Cerebellar cortex (tissue), 1 donor: ENCODE measurements at regions not wholly inside any gene's neighbourhood (a gene's known extent, or its start where the extent isn't known, plus 50 kb on each side); places are given as distances from the start of the nearest gene placed in this dataset.
A peak's percentile ranks its signal among the peaks of the same experiment; 100 is the strongest.

Experiments
- DNase-seq: peaks from one replicate; pipeline ENCODE4 v3.0.0-alpha.2; 2015; ENCODE audit warnings: low spot score

DNA sequence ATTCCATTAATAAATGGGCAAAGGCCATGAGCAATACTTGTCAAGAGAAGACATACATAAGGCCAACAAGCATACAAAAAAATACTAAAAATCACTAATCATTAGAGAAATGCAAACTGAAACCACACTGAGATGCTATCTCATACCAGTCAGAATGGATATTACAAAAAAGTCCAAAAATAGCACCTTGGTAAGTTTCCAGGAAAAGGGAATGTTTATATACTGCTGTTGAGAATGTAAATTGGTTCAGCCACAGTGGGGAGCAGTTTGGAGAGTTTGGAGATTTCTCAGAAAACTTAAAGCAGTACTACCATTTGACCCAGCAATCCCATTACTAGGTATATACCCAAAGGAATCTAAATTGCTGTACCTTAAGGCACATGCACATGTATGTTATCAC lies 467.7 kb downstream of the CDH11 start:
- no peak for DNase-seq

GRCh38 chr16:64648282-64648681 lies 473.6 kb downstream of the CDH11 start:
- no peak for DNase-seq

DNA sequence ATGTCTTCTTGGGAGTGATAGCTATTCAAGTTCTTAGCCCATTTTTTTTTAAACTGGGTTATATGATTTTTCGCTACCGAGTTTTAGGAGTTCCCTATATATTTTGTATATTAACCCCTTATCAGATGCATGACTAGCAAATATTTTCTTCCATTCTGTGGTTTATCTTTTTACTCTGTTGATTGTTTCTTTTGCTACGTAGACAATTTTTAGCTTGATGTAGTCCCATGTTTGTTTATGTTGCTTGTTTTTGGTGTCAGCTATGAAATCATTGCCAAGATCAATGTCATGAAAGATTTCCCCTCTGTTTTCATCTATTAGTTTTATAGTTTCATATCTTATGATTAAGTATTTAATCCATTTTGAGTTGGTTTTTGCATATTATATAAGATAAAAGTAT lies 480.5 kb downstream of the CDH11 start:
- no peak for DNase-seq

- DNase-seq: no peak
These were observed 483.1 kb downstream of the CDH11 start for GRCh38 chr16:64638766-64639165.

DNA sequence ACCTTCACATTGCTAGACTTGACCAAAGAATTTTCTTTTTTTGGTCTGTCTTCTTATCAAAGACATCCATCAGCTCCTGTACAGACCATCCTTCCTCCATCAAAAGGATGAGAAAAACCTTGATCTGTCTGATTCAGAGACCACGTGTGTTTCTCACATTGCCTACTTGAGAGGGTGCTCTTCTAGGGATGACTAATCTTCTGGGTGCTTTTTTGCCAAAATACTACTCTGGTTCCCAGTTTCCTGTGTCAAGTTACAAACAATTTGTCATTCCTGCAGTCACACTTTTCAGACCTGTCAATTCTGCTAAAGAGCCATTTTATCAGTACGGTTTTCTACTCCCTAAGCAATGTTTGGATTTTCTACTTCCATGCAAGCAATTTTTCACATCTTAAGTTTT lies 492.2 kb downstream of the CDH11 start:
- DNase-seq: no peak

DNA sequence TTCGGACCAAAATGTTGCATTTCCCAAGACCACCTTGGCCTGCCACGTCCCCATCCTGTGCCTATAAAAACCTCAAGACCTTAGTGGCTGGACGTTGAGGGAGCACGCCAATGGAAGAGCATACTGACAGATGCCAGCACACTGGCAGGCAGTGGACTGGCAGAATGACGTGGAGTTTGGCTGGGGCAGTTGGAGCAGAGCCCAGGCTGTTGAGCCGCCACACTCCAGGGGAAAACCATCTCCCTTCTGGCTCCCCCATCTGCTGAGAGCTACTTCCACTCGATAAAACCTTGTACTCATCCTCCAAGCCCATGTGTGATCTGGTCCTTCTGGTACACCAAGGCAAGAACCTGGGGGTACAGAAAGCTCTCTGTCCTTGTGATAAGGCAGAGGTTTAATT lies 494.1 kb downstream of the CDH11 start:
- peak; percentile 87 for DNase-seq

DNA sequence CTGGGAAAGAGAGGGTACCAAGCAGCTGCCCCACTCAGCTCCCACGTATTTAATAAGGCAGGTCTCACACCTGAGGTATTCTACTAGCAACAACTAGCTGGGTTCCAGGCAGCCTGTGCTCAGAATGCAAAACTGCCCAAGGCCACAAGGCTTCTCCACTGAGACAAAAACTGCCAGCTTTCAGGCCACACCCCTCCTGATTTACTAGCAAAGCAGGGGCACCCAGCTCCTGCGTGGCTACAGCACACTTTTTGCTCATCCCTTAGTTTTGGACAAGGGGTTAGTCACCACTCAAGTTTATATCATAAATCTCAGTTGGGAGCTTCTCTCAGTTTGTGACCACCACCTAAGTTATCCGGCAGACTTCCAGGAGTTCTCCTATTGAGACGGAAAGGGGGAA lies 494.6 kb downstream of the CDH11 start:
- DNase-seq: peak; percentile 17

GRCh38 chr16:64626776-64627175 lies 495.1 kb downstream of the CDH11 start:
- peak; percentile 81 for DNase-seq

DNA sequence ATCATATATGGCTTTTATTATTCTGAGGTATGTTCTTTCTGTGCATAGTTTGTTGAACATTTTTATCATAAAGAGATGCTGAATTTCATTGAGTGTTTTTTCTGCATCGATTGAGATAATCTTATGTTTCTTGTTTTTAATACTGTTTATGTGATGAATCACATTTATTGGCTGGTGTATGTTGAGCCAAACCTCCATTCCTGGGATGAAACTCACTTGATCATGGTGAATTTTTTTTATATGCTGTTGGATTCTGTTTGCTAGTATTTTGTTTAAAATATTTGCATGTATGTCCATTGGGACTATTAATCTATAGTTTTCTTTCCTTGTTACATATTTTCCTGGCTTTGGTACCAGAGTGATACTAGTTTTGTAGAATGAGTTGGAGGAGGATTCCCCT lies 500.2 kb downstream of the CDH11 start:
- DNase-seq: no peak

DNA sequence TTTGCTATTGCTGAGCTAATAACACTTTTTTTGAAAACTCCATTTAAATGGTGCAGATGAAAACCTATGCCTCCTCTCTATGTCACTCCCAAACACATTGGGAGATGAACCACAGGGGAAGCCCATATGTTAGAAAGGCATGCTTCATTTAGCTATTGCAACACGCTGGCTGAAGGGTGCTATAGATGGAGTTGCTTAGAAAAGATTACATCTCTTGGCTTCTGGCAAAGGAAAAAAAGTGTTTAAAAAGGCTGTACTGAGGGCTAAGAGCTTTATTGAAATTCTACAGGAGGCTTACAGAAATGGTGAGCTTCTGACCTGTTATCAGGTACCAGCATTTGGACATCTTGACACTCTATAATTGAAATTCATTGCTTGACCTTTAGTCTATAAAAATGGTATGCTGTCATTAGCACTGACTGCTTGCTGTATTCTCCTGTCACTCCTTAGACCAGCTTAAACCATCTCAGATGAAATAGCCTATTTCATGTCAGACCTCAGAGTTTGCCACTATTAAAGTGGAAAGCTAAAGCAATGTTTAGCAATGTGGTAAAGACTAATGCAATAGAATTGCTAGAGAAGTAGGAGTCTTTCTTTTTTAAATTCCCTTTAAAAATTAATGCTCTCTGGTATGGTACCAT lies 503.9 kb downstream of the CDH11 start:
- DNase-seq: no peak

DNA sequence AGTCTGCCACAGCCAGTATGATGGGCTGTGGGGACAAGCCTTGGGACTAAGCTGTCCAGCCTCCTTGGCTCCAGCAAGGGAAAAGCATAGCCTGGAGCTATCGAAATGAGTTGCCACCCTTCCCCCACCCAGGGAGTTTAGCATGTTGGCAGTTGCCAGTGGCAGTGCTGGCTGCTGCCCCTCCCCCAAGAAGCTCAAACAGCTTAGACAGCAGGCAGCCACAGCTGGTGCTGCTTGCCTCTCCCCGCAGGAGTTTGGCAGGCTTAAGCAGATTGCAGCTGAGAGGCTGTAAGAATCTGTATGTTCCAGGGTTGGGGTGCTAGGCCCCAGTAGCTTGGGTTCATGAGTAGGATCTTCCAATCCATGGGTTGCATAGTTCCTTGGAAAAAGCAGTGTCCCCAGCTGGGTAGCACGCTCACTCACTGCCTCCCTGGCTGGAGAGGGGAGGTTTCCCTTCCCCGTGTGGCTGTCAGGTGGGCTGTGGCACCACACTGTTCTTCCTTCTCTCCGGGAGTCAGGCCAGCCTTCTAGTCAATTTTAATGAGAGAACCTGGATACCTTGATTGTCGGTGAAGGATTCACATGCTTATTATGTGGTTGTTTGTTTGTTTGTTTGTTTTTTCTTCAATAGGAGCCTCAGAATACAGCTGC lies 506.1 kb downstream of the CDH11 start:
- DNase-seq: no peak

DNA sequence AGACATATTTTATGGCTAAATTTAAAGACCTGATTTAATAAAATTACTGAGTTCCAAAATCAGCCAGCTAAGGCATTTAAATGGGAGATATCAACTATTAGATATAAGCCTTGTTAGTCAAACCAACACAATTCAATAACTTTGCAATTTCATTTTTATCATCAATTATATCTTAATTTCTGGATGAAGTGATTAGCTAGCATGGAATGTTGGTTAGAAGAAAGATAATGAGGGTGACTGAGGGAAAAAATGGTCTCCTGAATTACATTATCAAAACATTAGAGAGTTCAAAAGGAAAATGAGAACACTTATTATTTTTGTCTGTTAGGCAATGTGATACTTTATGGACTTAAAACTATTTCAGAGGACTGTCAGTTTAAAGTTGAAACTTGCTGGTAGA lies 525.7 kb downstream of the CDH11 start:
- DNase-seq: no peak

GRCh38 chr16:64590513-64590912 lies 531.4 kb downstream of the CDH11 start:
- no peak for DNase-seq

DNA sequence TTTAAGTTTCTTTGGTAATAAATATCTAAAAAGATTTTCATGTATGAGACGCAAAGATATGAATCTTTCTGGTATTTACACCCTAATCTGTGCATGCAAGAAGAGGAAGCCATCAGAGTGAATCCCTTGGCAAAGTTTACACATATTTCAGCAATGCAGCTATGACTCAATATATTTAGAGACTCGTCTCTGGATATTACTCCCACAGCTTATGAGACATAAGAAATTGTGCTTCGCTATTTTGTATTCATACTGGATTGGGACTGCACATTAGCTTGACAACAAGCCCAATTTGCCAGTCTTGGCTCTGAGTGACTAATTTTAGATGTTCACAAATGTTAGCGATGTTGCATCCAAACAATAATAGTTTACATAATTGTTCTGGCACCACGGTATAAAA lies 532.0 kb downstream of the CDH11 start:
- no peak for DNase-seq

DNA sequence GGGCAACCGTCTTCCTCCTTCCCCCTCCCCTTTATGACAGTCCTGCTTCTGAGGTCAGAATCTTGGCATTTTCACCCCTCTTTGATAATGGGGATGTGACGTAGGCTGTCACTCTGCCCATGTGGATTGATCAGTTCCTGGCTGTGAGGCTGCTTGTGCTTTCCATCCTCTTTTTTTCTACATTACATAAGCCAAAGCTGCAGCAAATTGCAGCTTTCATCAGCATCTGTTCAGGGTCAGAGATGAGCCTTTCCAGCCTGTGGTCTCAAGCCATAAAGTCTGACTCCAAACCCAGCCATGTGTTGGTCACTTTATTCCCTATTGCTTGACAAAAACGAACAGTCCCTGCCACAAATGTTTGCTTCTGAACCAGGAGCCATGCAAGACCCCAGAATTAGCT lies 535.1 kb downstream of the CDH11 start:
- no peak for DNase-seq

DNA sequence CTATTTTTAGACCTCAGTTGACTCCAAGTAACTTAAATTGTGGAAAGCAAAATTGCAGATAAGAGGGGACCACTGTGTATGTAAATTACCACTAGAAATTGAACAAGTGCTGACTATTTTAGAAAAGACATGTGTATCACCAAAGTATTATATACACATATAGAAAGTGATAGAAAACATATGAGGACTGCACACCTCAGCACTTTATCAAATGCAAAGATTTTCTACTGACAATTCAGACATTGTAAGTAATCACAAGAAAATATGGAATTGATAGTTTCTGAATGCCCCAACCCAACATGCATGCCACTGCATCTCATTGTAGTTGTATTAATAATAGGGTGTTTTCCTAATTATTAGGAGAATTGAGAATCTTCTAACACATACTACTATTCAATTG lies 536.5 kb downstream of the CDH11 start:
- DNase-seq: no peak

DNA sequence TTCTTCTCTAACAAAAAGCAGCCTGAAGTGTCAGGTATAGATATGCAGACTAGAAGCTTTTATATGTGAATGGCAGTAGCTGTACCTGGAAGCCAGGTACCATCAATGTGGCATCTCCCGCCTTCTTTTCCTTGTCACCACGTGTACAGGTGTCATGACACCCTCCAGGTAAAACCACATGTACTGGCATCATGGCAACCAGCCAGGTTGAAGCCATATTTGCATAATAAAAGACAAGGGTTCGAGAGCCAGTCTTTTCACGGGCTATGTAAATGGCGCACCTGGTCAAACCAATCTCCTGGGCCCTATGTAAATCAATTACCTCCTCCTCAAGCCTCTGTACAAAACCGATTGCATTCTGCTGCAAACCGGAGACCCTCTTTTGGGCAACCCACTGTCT lies 541.3 kb downstream of the CDH11 start:
- no peak for DNase-seq

DNA sequence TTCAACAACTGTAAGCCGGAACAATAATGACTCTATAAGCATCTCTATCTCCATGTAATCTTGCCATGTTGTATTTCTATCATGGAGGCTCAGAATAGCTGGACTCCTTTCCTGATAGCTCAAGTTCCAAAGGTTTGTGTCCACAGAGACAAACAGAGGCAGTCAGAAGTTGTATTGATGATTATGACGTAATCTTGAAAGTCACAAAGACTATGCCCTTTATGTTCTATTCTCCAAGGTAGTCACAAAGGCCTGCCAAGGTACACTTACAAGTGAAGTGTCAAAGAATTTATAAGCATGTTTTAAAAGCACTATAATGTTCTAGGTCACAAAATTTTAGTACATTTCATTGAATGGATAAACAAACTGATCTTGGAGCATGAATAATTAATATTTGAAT lies 542.2 kb downstream of the CDH11 start:
- DNase-seq: no peak

- DNase-seq: no peak
These were observed 576.1 kb downstream of the CDH11 start for GRCh38 chr16:64545768-64546167.

- DNase-seq: no peak
These were observed 577.0 kb downstream of the CDH11 start for GRCh38 chr16:64544859-64545258.

- DNase-seq: no peak
These were observed 578.4 kb downstream of the CDH11 start for GRCh38 chr16:64543441-64543840.

- no peak for DNase-seq
These were observed 578.8 kb downstream of the CDH11 start for GRCh38 chr16:64543031-64543430.

GRCh38 chr16:64542152-64542551 lies 579.7 kb downstream of the CDH11 start:
- no peak for DNase-seq

- DNase-seq: no peak
These were observed 580.2 kb downstream of the CDH11 start for GRCh38 chr16:64541621-64542020.
